Ovary (tissue), 3 donors: ENCODE measurements at regions not wholly inside any gene's neighbourhood (a gene's known extent, or its start where the extent isn't known, plus 50 kb on each side); places are given as distances from the start of the nearest gene placed in this dataset.

ENCODE experiments used
- POLR2A ChIP-seq: fragments of 450-650 bp; IDR thresholded peaks from one replicate; pipeline ENCODE4 v1.6.1; 2017; ENCODE audit warnings: antibody characterized with exemption, mild to moderate bottlenecking, moderate library complexity
- TF ChIP-seq, protein P1 (sequence below), 3 donors: fragments of 450-650 bp in 2 of 3; fragments of 200-600 bp in 1 of 3; IDR thresholded peaks; one replicate each; pipeline versions ENCODE4 v1.5.1 to v1.8.0; 2016 to 2022; ENCODE audit warnings: antibody characterized with exemption in 3 of 3, mild to moderate bottlenecking in 1 of 3
- donor health status: DM: no; HTN: no; CAD: no.

DNA sequence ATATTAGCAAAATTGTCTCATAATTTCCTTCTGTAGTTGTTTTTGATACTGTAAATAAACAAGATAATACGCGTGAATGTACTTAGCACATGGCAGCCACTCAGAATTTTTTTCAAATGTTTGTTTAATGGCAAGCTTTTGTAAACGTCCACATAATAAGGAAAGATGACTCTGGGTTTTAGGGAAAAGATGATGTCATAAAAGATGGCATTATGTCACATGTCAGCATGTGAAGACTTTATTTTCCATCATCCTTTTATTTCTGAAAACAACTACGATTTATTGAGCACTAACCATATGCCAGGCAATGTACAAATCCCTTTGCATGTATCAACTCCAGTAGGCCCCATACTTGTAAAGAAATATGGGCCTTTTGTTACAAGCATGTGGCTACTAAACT is 139.9 kb downstream of the C11orf91 start:
- TF ChIP-seq POLR2A = no peak
- TF ChIP-seq, protein P1, sequence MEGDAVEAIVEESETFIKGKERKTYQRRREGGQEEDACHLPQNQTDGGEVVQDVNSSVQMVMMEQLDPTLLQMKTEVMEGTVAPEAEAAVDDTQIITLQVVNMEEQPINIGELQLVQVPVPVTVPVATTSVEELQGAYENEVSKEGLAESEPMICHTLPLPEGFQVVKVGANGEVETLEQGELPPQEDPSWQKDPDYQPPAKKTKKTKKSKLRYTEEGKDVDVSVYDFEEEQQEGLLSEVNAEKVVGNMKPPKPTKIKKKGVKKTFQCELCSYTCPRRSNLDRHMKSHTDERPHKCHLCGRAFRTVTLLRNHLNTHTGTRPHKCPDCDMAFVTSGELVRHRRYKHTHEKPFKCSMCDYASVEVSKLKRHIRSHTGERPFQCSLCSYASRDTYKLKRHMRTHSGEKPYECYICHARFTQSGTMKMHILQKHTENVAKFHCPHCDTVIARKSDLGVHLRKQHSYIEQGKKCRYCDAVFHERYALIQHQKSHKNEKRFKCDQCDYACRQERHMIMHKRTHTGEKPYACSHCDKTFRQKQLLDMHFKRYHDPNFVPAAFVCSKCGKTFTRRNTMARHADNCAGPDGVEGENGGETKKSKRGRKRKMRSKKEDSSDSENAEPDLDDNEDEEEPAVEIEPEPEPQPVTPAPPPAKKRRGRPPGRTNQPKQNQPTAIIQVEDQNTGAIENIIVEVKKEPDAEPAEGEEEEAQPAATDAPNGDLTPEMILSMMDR (IDR thresholded peaks at IDR 0.05) = no peak
